ENCODE measurements at regions not wholly inside any gene's neighbourhood (a gene's known extent, or its start where the extent isn't known, plus 50 kb on each side); places are given as distances from the start of the nearest gene placed in this dataset.

- Histone ChIP-seq H3K27me3 (replicated peaks) (no peaks in the 10 kb centered on the region), H3K4me3 (ENCODE audit: low read depth, low read length) (no peak overlapping the region), H3K36me3 (replicated peaks) (no peaks in the 10 kb centered on the region), H3K27ac (no peak overlapping the region)
- TF ChIP-seq CTCF (IDR thresholded peaks at IDR 0.05; ENCODE audit: low read depth, low read length, missing control alignments) = no peak
- in situ Hi-C loops (cut with HindIII; ENCODE audit: low pct_ligation_motif_present, low sequenced_read_pairs) = no loop called here
- DNase-seq = no peak
Measured at GRCh38 chr5:169352901-169353300, 52.0 kb upstream of the SLIT3 start.

GRCh38 chr5:169351721-169352120 lies 50.8 kb upstream of the SLIT3 start:
- in situ Hi-C loops (cut with HindIII; ENCODE audit: low pct_ligation_motif_present, low sequenced_read_pairs) = no loop called here
- H3K4me3 ChIP-seq (ENCODE audit: low read depth, low read length) = no peak overlapping the region
- H3K27ac ChIP-seq = no peak overlapping the region
- no peaks in the 10 kb centered on the region for H3K27me3 ChIP-seq (replicated peaks)
- TF ChIP-seq CTCF (IDR thresholded peaks at IDR 0.05; ENCODE audit: low read depth, low read length, missing control alignments) = no peak
- H3K36me3 ChIP-seq (replicated peaks) = no peaks in the 10 kb centered on the region
- DNase-seq = no peak

DNA sequence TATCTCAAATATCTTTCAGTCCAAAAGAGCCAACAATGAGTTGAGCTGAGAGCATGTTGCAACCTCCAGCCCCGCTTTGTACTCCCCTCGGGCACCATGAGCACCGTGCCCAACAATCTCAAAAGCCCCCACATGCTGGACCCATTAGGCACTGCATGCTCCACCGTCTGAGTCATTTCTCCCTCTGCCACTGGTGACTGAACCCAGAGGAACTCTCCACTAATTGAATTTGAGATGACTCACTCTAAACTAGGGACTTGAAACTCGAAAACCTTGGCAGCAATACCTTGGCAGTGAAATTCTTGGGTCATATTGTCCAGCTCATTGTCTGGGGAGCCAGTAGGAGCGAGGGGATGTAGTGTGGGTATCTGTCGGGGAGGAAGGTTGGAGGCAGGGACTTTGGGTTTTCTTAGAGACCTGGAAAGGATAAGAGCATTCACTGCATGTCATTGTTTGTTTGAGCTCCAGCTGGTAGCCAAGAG lies 49.9 kb upstream of the SLIT3 start:
- DNase-seq = peak; percentile 89
- Histone ChIP-seq H3K4me3 (ENCODE audit: low read depth, low read length) (no peak overlapping the region), H3K36me3 (replicated peaks) (no peaks in the 10 kb centered on the region), H3K27me3 (replicated peaks) (no peaks in the 10 kb centered on the region), H3K27ac (peak overlapping the region; percentile 31)
- in situ Hi-C loops (cut with HindIII; ENCODE audit: low pct_ligation_motif_present, low sequenced_read_pairs) = no loop called here
- peak; percentile 20 for TF ChIP-seq CTCF (IDR thresholded peaks at IDR 0.05; ENCODE audit: low read depth, low read length, missing control alignments)

All from brain microvascular endothelial cell (primary cell).